ENCODE measurements at regions not wholly inside any gene's neighbourhood (a gene's known extent, or its start where the extent isn't known, plus 50 kb on each side); places are given as distances from the start of the nearest gene placed in this dataset.

DNA sequence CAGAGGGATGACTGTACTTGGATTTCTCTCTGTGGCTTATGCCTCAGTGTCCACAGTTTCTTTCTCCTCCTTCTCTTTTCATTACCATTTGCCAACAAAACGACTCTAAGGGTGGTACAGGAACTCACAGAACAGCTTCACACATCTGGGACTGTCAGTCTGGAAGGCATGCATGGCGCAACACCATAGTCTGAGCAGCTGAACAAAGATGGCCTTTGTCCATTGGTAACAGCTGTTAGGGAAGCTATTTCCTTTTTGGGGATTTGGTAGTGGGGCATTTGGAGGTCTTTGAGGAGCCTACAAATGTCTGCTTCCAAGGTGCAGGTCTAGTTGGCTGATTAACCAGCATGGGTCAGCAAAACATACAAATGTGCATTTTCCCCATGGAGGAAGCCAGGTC, 81.4 kb upstream of the PCDH8 start:
- DNase-seq: no peak

DNA sequence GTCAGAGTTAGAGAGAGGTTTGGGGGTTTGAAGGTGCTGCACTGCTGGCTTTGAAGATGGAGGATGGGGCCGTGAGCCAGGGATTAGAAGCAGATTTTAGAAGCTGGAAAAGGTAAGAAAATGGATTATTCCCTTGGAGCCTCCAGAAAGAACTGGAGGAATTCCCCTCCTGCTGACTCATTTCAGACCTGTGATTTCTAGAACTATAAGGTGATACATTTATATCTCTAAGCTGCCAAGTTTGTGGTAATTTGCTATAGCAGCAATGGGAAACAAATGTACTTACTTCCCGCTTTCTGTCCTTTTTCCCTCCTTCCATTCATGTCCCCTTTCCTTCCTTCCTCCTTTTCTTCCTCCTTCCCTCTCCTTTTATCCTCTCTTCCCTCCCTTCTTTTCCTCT, 78.5 kb upstream of the PCDH8 start:
- no peak for DNase-seq

GRCh38 chr13:52925775-52926285, 77.4 kb upstream of the PCDH8 start:
- no peak for DNase-seq

GRCh38 chr13:52925251-52925650, 76.8 kb upstream of the PCDH8 start:
- no peak for DNase-seq

DNA sequence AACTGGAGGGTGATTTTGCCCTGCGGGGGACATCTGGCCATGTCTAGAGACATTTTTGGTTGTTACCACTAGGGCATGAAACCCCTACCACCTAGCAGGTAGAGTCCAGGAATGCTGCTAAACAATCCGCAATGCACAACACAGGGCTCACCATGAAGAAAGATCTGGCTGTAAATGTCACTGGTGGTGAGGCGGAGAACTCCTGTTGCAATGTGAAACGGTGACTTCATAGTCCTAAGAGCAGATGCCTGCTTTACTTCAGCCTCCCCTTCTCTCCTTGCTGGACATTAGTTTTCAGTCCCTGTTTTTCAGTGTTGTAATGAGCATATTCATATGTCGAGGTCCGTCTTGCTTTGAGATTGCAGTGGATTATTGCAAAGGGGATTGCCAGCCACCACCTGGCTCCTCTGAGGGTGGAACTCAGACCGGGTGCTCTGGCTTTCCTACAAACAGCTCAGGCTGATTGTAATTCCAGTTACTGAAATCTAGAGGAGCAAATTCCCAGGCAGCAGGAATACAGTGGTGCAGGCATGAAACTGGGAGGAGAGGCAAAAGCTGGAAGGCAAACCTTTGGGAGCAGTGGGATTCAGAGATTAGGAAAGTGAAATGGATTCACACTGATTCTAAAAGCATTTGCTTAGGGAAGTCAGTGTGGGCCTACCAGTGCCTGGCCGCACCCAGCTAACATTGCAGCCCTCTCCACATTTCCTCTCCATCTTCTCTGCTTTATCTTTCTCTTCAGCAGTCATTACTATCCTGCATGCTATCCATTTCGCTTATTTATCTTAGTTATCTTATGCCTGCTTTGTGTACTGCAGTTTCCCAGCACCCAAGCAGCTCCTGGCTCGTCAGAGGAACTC, 76.1 kb upstream of the PCDH8 start:
- DNase-seq: no peak

- DNase-seq: no peak
Observed at GRCh38 chr13:52922961-52923360, 74.5 kb upstream of the PCDH8 start.

DNA sequence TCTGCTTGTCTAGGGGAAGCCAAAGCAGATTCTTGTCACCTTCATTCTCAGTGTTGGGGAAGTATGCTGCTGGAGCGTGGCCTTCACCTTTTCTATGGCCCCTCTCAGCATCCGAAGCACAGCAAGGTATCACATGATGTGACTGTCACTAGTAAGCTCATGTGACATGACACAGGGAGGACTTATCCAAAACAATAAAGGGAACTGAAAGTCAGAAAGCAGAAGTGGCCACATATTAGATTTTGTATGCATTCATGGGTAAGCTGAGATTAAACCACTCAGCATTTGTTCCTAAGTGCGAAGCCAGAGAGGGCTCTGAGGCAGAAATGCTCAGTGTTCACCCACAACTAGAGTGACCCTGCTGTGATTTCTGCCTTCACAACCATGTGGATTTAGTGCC, 72.8 kb upstream of the PCDH8 start:
- DNase-seq: peak; percentile 32

DNA sequence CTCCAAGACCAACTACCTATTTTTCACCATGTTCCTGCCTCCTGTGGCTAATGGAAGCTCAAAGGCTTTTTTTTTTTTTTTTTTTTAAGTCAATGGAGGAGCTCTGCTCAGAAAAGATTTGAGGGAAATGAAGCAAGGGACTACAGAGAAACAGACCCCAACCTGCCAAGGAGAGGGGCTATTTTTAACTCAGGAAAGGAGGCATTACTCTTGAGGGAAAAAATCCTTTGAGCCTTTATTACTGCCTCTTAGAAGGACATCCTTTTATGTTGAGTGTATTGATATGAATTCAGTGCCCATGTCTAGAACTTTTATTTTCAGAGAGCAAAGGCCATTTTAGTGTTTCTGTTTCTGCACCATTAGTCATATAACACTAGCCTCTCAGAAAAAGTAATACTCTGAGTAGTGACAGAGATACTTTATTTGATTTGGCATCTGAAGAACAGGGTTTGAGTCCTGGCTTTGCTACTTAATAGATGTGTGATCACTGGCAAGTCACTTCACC, 68.1 kb upstream of the PCDH8 start:
- no peak for DNase-seq

DNA sequence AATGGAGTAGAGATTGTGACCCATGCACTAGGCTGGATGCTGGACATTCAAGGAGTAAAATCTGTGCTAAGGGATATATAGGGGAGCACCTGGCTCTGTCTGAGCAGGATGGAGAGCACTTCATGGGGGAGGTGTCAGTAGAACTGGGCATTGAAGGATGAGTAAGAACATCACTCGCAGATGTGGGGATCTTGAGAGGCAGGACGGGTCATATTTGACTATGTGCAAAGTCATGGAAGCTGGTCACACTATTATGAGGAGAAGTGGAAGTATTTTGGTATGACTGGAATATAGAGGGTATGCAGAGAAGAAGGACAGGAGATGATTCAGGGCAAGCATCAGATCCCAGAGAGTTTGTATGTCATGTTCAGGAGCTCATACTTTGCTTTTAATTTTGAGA, 62.9 kb upstream of the PCDH8 start:
- DNase-seq: no peak

DNA sequence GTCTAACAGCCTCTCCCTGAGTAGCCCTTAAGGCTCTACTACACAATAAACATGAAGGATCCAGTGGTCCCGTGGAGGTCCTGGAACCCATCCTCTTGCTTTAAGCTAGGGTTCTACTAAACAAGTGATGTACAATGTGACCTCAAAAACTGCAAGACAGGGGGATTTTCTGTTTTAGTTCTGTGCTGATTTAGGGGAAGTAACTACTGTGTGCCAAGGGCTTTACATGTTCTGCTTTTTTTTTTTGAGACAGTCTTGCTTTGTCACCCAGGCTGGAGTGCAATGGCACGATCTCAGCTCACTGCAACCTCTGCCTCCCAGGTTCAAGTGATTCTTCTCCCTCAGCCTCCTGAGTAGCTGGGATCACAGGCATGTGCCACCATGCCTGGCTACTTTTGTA, 61.9 kb upstream of the PCDH8 start:
- DNase-seq: peak; percentile 1

GRCh38 chr13:52906122-52906903, 57.9 kb upstream of the PCDH8 start:
- DNase-seq: no peak

DNA sequence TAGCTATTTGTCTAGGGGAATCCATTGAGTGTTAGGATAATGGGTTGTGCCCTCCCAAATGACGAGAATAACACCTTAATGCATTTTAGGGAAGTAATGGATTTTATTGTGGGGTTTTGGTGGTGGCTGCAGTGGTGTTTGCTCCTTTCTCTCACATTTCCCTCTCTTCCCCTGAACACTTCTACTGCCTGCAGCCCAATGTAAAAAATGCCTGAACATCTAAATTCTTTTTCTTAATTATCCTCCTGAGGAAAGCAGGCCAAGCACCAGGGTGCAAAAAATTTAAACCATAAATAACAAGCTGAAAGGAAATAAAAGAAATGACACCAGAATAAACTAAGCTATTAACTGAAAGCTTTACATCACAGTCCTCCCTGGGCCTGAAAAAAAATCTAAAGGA, 57.3 kb upstream of the PCDH8 start:
- no peak for DNase-seq

DNA sequence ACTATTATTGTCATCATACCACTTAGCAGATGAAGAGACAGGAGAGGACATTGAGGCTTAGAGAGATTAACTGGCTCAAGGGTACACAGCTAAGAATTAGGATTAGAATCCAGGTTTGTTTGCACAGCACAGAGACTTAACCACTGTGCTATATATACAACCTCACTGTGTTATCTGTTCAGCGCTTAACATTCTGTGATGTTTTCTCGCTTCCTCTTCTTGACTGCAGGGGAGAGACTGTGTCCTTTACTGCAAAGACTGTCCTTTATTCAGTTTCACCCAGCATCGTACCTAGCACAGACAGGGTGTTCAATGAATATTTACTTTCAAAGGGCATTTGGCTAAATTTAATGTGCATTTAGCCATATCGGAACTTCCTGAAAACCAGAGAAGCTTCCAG, 54.9 kb upstream of the PCDH8 start:
- no peak for DNase-seq

GRCh38 chr13:52899206-52899605, 50.8 kb upstream of the PCDH8 start:
- DNase-seq: no peak
